Esophagus squamous epithelium (tissue), 5 donors: ENCODE measurements at regions not wholly inside any gene's neighbourhood (a gene's known extent, or its start where the extent isn't known, plus 50 kb on each side); places are given as distances from the start of the nearest gene placed in this dataset.

Source experiments
- DNase-seq: peaks from one replicate; lab custom pipeline; 2025; lab: John Stamatoyannopoulos, UW
- H3K27ac ChIP-seq, 4 donors: fragments of 200-600 bp; sonication (generic); one replicate each; pipeline ENCODE4 v1.5.1; 2016 to 2019; ENCODE audit warnings: mild to moderate bottlenecking in 1 of 4
- H3K27me3 ChIP-seq, 4 donors: fragments of 200-600 bp; sonication (generic); 1 replicate in 3 of 4; 2 replicates in 1 of 4; pipeline versions ENCODE4 v1.5.1 to v1.6.0; 2017 to 2021; ENCODE audit warnings: antibody characterized with exemption in 1 of 4
- H3K36me3 ChIP-seq, 3 donors: fragments of 200-600 bp; sonication (generic); one replicate each; pipeline ENCODE4 v1.5.1; 2016 to 2019
- H3K4me1 ChIP-seq, 3 donors: fragments of 200-600 bp; sonication (generic); one replicate each; pipeline ENCODE4 v1.5.1; 2017 to 2019
- H3K4me3 ChIP-seq, 4 donors: fragments of 200-600 bp; sonication (generic); 1 replicate in 3 of 4; 2 replicates in 1 of 4; pipeline ENCODE4 v1.5.1; 2016 to 2019; ENCODE audit warnings: mild to moderate bottlenecking in 2 of 4, moderate library complexity in 1 of 4
- H3K9me3 ChIP-seq, 3 donors: fragments of 200-600 bp; sonication (generic); one replicate each; pipeline ENCODE4 v1.5.1; 2016 to 2019
- CTCF ChIP-seq, 6 experiments: fragments of 450-650 bp in 4 of 6; fragments of 200-600 bp in 2 of 6; sonication (generic) in 2 of 6; IDR thresholded peaks; one replicate each; pipeline ENCODE4 v1.5.1; 2016 to 2019; ENCODE audit warnings: antibody characterized with exemption in 6 of 6, mild to moderate bottlenecking in 4 of 6, moderate library complexity in 4 of 6
- POLR2A ChIP-seq, 4 donors: fragments of 450-650 bp; IDR thresholded peaks; one replicate each; pipeline ENCODE4 v1.6.1; 2017; ENCODE audit warnings: antibody characterized with exemption in 4 of 4, mild to moderate bottlenecking in 4 of 4, moderate library complexity in 3 of 4
- WGBS, 2 donors: methylation state at CpG; one replicate each; pipeline ENCODE4 v1.1.5; 2018; 5-methylcytosine and 5-hydroxymethylcytosine counted together
- intact Hi-C: fragments of 100-400 bp; cut with DNase I; formaldehyde crosslinking; loops from one replicate; pipeline ENCODE4 v1.15.0; 2022
- donor health status: DM: yes; HTN: yes; CAD: no.

GRCh38 chr21:41672543-41672915 is 94.3 kb downstream of the RIPK4 start:
- H3K9me3 ChIP-seq: no peaks in the 10 kb centered on the region
- intact Hi-C loops: no loop called here
- no peak overlapping the region for H3K4me3 ChIP-seq
- H3K4me1 ChIP-seq: peaks cover 22 to 58% (median 31%) of the 10 kb centered on the region in 3 donors
- no peak for DNase-seq
- H3K27me3 ChIP-seq: peaks cover 0 to 7% (median 0%) of the 10 kb centered on the region in 4 donors
- H3K27ac ChIP-seq: no peak overlapping the region
- no peak for TF ChIP-seq POLR2A (IDR thresholded peaks at IDR 0.05)
- TF ChIP-seq CTCF (IDR thresholded peaks at IDR 0.05): no peak
- 82 to 92% methylated on average over 1 of the region's 1 CpG for WGBS, 2 donors
- H3K36me3 ChIP-seq: no peaks in the 10 kb centered on the region

- no peak for DNase-seq
- Histone ChIP-seq H3K4me1 (peaks cover 21 to 58% (median 30%) of the 10 kb centered on the region in 3 donors), H3K27ac (peak overlapping the region; percentile 3 to 59 (median 50)), H3K27me3 (peaks cover 0 to 7% (median 0%) of the 10 kb centered on the region in 4 donors), H3K9me3 (no peaks in the 10 kb centered on the region), H3K4me3 (no peak overlapping the region), H3K36me3 (no peaks in the 10 kb centered on the region)
- intact Hi-C loops: no loop called here
- WGBS, 2 donors: 62 to 72% methylated on average over 7 to 10 of the region's 22 CpGs
- TF ChIP-seq CTCF (IDR thresholded peaks at IDR 0.05) (no peak), POLR2A (IDR thresholded peaks at IDR 0.05) (no peak)
Observed at GRCh38 chr21:41671859-41672542, 94.9 kb downstream of the RIPK4 start.

- no peak for DNase-seq
- Histone ChIP-seq H3K9me3 (no peaks in the 10 kb centered on the region), H3K36me3 (no peaks in the 10 kb centered on the region), H3K4me1 (peaks cover 21 to 62% (median 30%) of the 10 kb centered on the region in 3 donors), H3K27ac (peak overlapping the region; percentile 6 to 59 (median 50)), H3K27me3 (peaks cover 0 to 7% (median 0%) of the 10 kb centered on the region in 4 donors), H3K4me3 (no peak overlapping the region)
- TF ChIP-seq CTCF (IDR thresholded peaks at IDR 0.05): no peak
- 33 to 39% methylated on average over 1 to 3 of the region's 4 CpGs for WGBS, 2 donors
- intact Hi-C loops: no loop called here
Observed at GRCh38 chr21:41671212-41671762, 95.6 kb downstream of the RIPK4 start.

- no peak for DNase-seq
- TF ChIP-seq POLR2A (IDR thresholded peaks at IDR 0.05) (no peak), CTCF (IDR thresholded peaks at IDR 0.05) (no peak)
- H3K27ac ChIP-seq: peak overlapping the region in 3 of 4 donors; percentile 82 to 88 (median 84)
Observed at GRCh38 chr21:41670056-41670805, 96.6 kb downstream of the RIPK4 start.

GRCh38 chr21:41669533-41669830 is 97.4 kb downstream of the RIPK4 start:
- H3K4me1 ChIP-seq: peaks cover 36 to 80% (median 40%) of the 10 kb centered on the region in 3 donors
- H3K27me3 ChIP-seq: peaks cover 0 to 7% (median 0%) of the 10 kb centered on the region in 4 donors
- no peaks in the 10 kb centered on the region for H3K36me3 ChIP-seq
- intact Hi-C loops: no loop called here
- peak overlapping the region; percentile 70 to 88 (median 83) for H3K27ac ChIP-seq
- H3K4me3 ChIP-seq: no peak overlapping the region
- WGBS, 2 donors: 69 to 81% methylated on average over 4 of the region's 4 CpGs
- H3K9me3 ChIP-seq: no peaks in the 10 kb centered on the region
- DNase-seq: no peak
- TF ChIP-seq POLR2A (IDR thresholded peaks at IDR 0.05): no peak
- no peak for TF ChIP-seq CTCF (IDR thresholded peaks at IDR 0.05)

More at GRCh38 chr21:41670056-41670805, 96.6 kb downstream of the RIPK4 start:
- H3K27me3 ChIP-seq: peaks cover 0 to 7% (median 0%) of the 10 kb centered on the region in 4 donors
- no peak overlapping the region for H3K4me3 ChIP-seq
- no peaks in the 10 kb centered on the region for H3K9me3 ChIP-seq
- no peaks in the 10 kb centered on the region for H3K36me3 ChIP-seq
- WGBS, 2 donors: 75 to 97% methylated on average over 2 to 5 of the region's 28 CpGs
- intact Hi-C loops: no loop called here
- peaks cover 28 to 72% (median 33%) of the 10 kb centered on the region in 3 donors for H3K4me1 ChIP-seq
